DND-41 (cell line): ENCODE measurements at regions not wholly inside any gene's neighbourhood (a gene's known extent, or its start where the extent isn't known, plus 50 kb on each side); places are given as distances from the start of the nearest gene placed in this dataset.

Source experiments
- ATAC-seq: fragments of 200-7000 bp; cut with Tn5 transposase; 3 replicates; pipeline ENCODE4 v1.9.1; 2021; ENCODE audit warnings: low read depth; ENCODE audit not compliant: insufficient read depth
- DNase-seq: peaks from one replicate; pipeline ENCODE4 v3.0.0-alpha.2; 2020
- H2AFZ ChIP-seq: 2 replicates; pipeline ENCODE4 v1.6.0; 2012; ENCODE audit warnings: low read depth, low read length
- H3K27ac ChIP-seq: 2 replicates; pipeline ENCODE4 v1.5.1; 2012; ENCODE audit warnings: low read length, inconsistent platforms
- H3K27me3 ChIP-seq: fragments of 200-600 bp; sonication (generic); 2 replicates; pipeline ENCODE4 v1.6.0; 2012; ENCODE audit warnings: low read length, mild to moderate bottlenecking, inconsistent platforms; ENCODE audit not compliant: insufficient read depth, poor library complexity
- H3K36me3 ChIP-seq: 2 replicates; pipeline ENCODE4 v1.5.1; 2012; ENCODE audit warnings: low read length, inconsistent platforms; ENCODE audit not compliant: insufficient read depth
- H3K4me1 ChIP-seq: 2 replicates; pipeline ENCODE4 v1.5.1; 2012; ENCODE audit warnings: mild to moderate bottlenecking, low read length; ENCODE audit not compliant: insufficient read depth
- H3K4me2 ChIP-seq: 2 replicates; pipeline ENCODE4 v1.6.0; 2012; ENCODE audit warnings: mild to moderate bottlenecking, moderate library complexity, low read length, inconsistent platforms; ENCODE audit not compliant: insufficient read depth
- H3K4me3 ChIP-seq, 2 experiments: fragments of 200-600 bp in 1 of 2; shearing (Covaris generic) in 1 of 2; 2 replicates each; pipeline ENCODE4 v1.5.1; 2012 to 2016; ENCODE audit warnings: inconsistent platforms in 2 of 2, low read length in 2 of 2, mild to moderate bottlenecking in 2 of 2, low read depth in 1 of 2, moderate library complexity in 1 of 2
- H3K79me2 ChIP-seq: 2 replicates; pipeline ENCODE4 v1.6.0; 2012; ENCODE audit warnings: low read length, inconsistent platforms; ENCODE audit not compliant: insufficient read depth
- H3K9ac ChIP-seq: 2 replicates; pipeline ENCODE4 v1.6.0; 2012; ENCODE audit warnings: low read depth, mild to moderate bottlenecking, inconsistent platforms, low read length, moderate library complexity
- H3K9me3 ChIP-seq: 2 replicates; pipeline ENCODE4 v1.5.1; 2012; ENCODE audit warnings: low read length, moderate library complexity, mild to moderate bottlenecking, inconsistent platforms; ENCODE audit not compliant: insufficient read depth, severe bottlenecking
- H4K20me1 ChIP-seq: 2 replicates; pipeline ENCODE4 v1.6.0; 2012; ENCODE audit warnings: low read length; ENCODE audit not compliant: insufficient read depth
- CTCF ChIP-seq: IDR thresholded peaks from 2 replicates; pipeline ENCODE4 v1.5.1; 2012; ENCODE audit warnings: borderline replicate concordance, low read length, moderate library complexity, mild to moderate bottlenecking; ENCODE audit not compliant: poor library complexity, severe bottlenecking; ENCODE audit errors: extremely low read depth
- EZH2 ChIP-seq: IDR thresholded peaks from 3 replicates; pipeline ENCODE4 v1.6.1; 2012; ENCODE audit warnings: borderline replicate concordance, low read depth, mild to moderate bottlenecking, moderate library complexity, low read length, inconsistent platforms; ENCODE audit not compliant: severe bottlenecking

GRCh38 chr10:121084016-121084674, 233.0 kb downstream of the WDR11 start:
- Histone ChIP-seq H3K4me1 (no peaks in the 10 kb centered on the region), H4K20me1 (no peaks in the 10 kb centered on the region), H3K4me2 (no peak overlapping the region), H3K27me3 (peaks cover 12% of the 10 kb centered on the region), H3K36me3 (no peaks in the 10 kb centered on the region), H3K27ac (no peak overlapping the region), H3K9ac (no peak overlapping the region), H3K9me3 (no peaks in the 10 kb centered on the region), H2AFZ (no peak overlapping the region), H3K4me3 (no peak overlapping the region), H3K79me2 (no peaks in the 10 kb centered on the region)
- ATAC-seq = no peak
- no peak for DNase-seq
- TF ChIP-seq EZH2 (no peak), CTCF (no peak)

DNA sequence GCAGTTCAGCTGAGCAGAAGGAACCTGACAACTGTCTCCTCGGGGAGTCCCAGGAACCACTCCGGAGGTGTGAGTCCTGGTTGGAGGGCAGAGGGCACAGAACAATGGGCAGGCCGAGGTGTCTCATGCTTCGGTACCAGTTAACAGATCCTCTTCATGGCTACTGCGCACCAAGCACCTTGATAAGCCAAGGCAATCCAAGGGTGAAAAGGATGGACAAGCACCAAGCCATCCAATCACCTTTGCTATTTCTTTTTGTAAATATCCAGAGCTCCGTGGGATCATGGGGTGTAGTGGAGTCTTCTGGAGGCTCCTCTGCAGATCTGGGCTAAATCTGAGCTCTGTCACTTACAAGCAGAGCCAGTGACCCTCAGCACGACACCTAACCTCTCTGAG, 233.5 kb downstream of the WDR11 start:
- Histone ChIP-seq H3K4me1 (no peaks in the 10 kb centered on the region), H2AFZ (no peak overlapping the region), H3K4me3 (no peak overlapping the region), H3K9me3 (no peaks in the 10 kb centered on the region), H3K79me2 (no peaks in the 10 kb centered on the region), H3K4me2 (no peak overlapping the region), H3K36me3 (no peaks in the 10 kb centered on the region), H3K27me3 (peaks cover 12% of the 10 kb centered on the region), H4K20me1 (no peaks in the 10 kb centered on the region), H3K9ac (no peak overlapping the region), H3K27ac (no peak overlapping the region)
- TF ChIP-seq EZH2 = no peak
- TF ChIP-seq CTCF = no peak
- ATAC-seq (no peak), DNase-seq (no peak)

- no peak overlapping the region for H2AFZ ChIP-seq
- TF ChIP-seq EZH2 = no peak
- no peak for TF ChIP-seq CTCF
- no peaks in the 10 kb centered on the region for H3K36me3 ChIP-seq
- H3K27me3 ChIP-seq = peaks cover 9% of the 10 kb centered on the region
- ATAC-seq = no peak
- no peak overlapping the region for H3K9ac ChIP-seq
- no peak overlapping the region for H3K4me3 ChIP-seq
- no peaks in the 10 kb centered on the region for H3K4me1 ChIP-seq
- H3K79me2 ChIP-seq = no peaks in the 10 kb centered on the region
- no peaks in the 10 kb centered on the region for H4K20me1 ChIP-seq
- H3K27ac ChIP-seq = no peak overlapping the region
- no peak overlapping the region for H3K4me2 ChIP-seq
- no peak for DNase-seq
- H3K9me3 ChIP-seq = no peaks in the 10 kb centered on the region
Observed at GRCh38 chr10:121085367-121085766, 234.2 kb downstream of the WDR11 start.
